GM19351 (cell line): ENCODE measurements at regions not wholly inside any gene's neighbourhood (a gene's known extent, or its start where the extent isn't known, plus 50 kb on each side); places are given as distances from the start of the nearest gene placed in this dataset.
"Not testable (repeated sequence)": the region's sequence is repeated elsewhere in the genome, so short reads cannot be mapped to it uniquely, and the experiment has no call there.

Experiments used
- ATAC-seq: cut with Tn5 transposase; IDR thresholded peaks from one replicate; pipeline ENCODE4 v1.9.1; 2021; ENCODE audit warnings: mild to moderate bottlenecking, moderate library complexity; ENCODE audit not compliant: unreplicated experiment

GRCh38 chr5:175347931-175348330 lies 96.1 kb downstream of the DRD1 start:
- ATAC-seq = no peak

GRCh38 chr5:175347027-175347426 lies 97.0 kb downstream of the DRD1 start:
- no peak for ATAC-seq

GRCh38 chr5:175344331-175345195 lies 99.4 kb downstream of the DRD1 start:
- ATAC-seq = no peak

GRCh38 chr5:175343308-175343707 lies 100.7 kb downstream of the DRD1 start:
- no peak for ATAC-seq

GRCh38 chr5:175340180-175340579 lies 103.8 kb downstream of the DRD1 start:
- ATAC-seq = no peak

- ATAC-seq = no peak
Observed at GRCh38 chr5:175337680-175338079, 106.3 kb downstream of the DRD1 start.

- ATAC-seq = no peak
Observed at GRCh38 chr5:175336781-175337180, 107.2 kb downstream of the DRD1 start.

- ATAC-seq = no peak
Observed at GRCh38 chr5:175335691-175336090, 108.3 kb downstream of the DRD1 start.

GRCh38 chr5:175331173-175332036 lies 112.6 kb downstream of the DRD1 start:
- not testable (repeated sequence) for ATAC-seq

- ATAC-seq = no peak
Observed at GRCh38 chr5:175329976-175330375, 114.0 kb downstream of the DRD1 start.

- no peak for ATAC-seq
Observed at GRCh38 chr5:175328687-175329086, 115.3 kb downstream of the DRD1 start.

GRCh38 chr5:175328176-175328575 lies 115.8 kb downstream of the DRD1 start:
- ATAC-seq = no peak

GRCh38 chr5:175325681-175326080 lies 118.3 kb downstream of the DRD1 start:
- no peak for ATAC-seq

GRCh38 chr5:175321927-175322532 lies 122.0 kb downstream of the DRD1 start:
- ATAC-seq = no peak

- no peak for ATAC-seq
Observed at GRCh38 chr5:175319199-175319598, 124.8 kb downstream of the DRD1 start.

- no peak for ATAC-seq
Observed at GRCh38 chr5:175317872-175318271, 126.1 kb downstream of the DRD1 start.

- ATAC-seq = no peak
Observed at GRCh38 chr5:175309218-175309810, 134.7 kb downstream of the DRD1 start.

GRCh38 chr5:175308701-175309100 lies 135.3 kb downstream of the DRD1 start:
- ATAC-seq = no peak

GRCh38 chr5:175306381-175306780 lies 137.6 kb downstream of the DRD1 start:
- no peak for ATAC-seq

GRCh38 chr5:175305251-175305650 lies 138.7 kb downstream of the DRD1 start:
- no peak for ATAC-seq

GRCh38 chr5:175290379-175290778 lies 153.6 kb downstream of the DRD1 start:
- ATAC-seq = no peak
